ENCODE measurements at regions not wholly inside any gene's neighbourhood (a gene's known extent, or its start where the extent isn't known, plus 50 kb on each side); places are given as distances from the start of the nearest gene placed in this dataset.
"Not testable (repeated sequence)": the region's sequence is repeated elsewhere in the genome, so short reads cannot be mapped to it uniquely, and the experiment has no call there.

- H3K36me3 ChIP-seq (ENCODE audit: low read depth); DNase-seq; intact Hi-C loops (cut with micrococcal nuclease; ENCODE audit: unreplicated experiment); H3K4me3 ChIP-seq; H3K4me2 ChIP-seq; H3K4me1 ChIP-seq (replicated peaks; ENCODE audit: insufficient read depth); POLR2A ChIA-PET (ENCODE audit: unreplicated experiment); H3K9me3 ChIP-seq (ENCODE audit: insufficient read depth, low read depth); H4K20me1 ChIP-seq (ENCODE audit: insufficient read depth); CTCF ChIA-PET; H3K79me2 ChIP-seq (ENCODE audit: low read depth); H3K9me2 ChIP-seq (ENCODE audit: insufficient read depth); H3F3A ChIP-seq (ENCODE audit: insufficient read depth, low read depth); H2AFZ ChIP-seq; H3K27me3 ChIP-seq (ENCODE audit: insufficient read depth, low read depth); BruUV-seq (replicated peaks); H3K27ac ChIP-seq: not testable (repeated sequence)
Measured at GRCh38 chr9:64499541-64499940, 785.5 kb downstream of the FOXD4L5 start.

GRCh38 chr9:64498409-64498808, 786.6 kb downstream of the FOXD4L5 start:
- H3K36me3 ChIP-seq (ENCODE audit: low read depth); H2AFZ ChIP-seq; H3K27ac ChIP-seq; POLR2A ChIA-PET (ENCODE audit: unreplicated experiment); H3K9me2 ChIP-seq (ENCODE audit: insufficient read depth); CTCF ChIA-PET; DNase-seq; intact Hi-C loops (cut with micrococcal nuclease; ENCODE audit: unreplicated experiment); H3K4me3 ChIP-seq; H3K27me3 ChIP-seq (ENCODE audit: insufficient read depth, low read depth); H3K4me1 ChIP-seq (replicated peaks; ENCODE audit: insufficient read depth); BruUV-seq (replicated peaks); H3K9me3 ChIP-seq (ENCODE audit: insufficient read depth, low read depth); H3K4me2 ChIP-seq; H4K20me1 ChIP-seq (ENCODE audit: insufficient read depth); H3F3A ChIP-seq (ENCODE audit: insufficient read depth, low read depth); H3K79me2 ChIP-seq (ENCODE audit: low read depth): not testable (repeated sequence)

DNA sequence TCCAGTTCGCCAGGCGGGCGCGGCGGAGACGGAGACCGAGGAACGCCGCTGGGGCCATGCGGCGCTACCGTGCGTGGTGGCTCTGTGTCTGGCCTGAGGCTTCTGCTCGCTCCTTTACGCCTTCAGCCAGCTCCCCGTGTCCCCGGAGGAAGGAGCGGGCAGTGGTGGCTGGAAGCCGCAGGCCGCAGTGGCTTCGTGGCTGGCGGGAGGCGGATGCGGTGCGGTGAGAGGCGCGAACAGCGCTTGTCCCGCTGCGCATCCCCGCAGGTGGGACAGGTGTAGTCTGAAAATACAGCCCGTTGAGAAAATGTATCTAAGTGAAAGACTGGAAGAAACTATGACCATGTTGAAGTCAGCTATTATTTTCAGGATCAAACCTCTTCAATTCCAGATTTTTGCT, 796.5 kb downstream of the FOXD4L5 start:
- H3K36me3 ChIP-seq (ENCODE audit: low read depth); intact Hi-C loops (cut with micrococcal nuclease; ENCODE audit: unreplicated experiment); H3K4me2 ChIP-seq; H2AFZ ChIP-seq; H3K27me3 ChIP-seq (ENCODE audit: insufficient read depth, low read depth); H3F3A ChIP-seq (ENCODE audit: insufficient read depth, low read depth); H3K9me2 ChIP-seq (ENCODE audit: insufficient read depth); H3K4me1 ChIP-seq (replicated peaks; ENCODE audit: insufficient read depth); POLR2A ChIA-PET (ENCODE audit: unreplicated experiment); CTCF ChIA-PET; H3K27ac ChIP-seq; H4K20me1 ChIP-seq (ENCODE audit: insufficient read depth); DNase-seq; H3K79me2 ChIP-seq (ENCODE audit: low read depth); BruUV-seq (replicated peaks); H3K9me3 ChIP-seq (ENCODE audit: insufficient read depth, low read depth); H3K4me3 ChIP-seq: not testable (repeated sequence)

DNA sequence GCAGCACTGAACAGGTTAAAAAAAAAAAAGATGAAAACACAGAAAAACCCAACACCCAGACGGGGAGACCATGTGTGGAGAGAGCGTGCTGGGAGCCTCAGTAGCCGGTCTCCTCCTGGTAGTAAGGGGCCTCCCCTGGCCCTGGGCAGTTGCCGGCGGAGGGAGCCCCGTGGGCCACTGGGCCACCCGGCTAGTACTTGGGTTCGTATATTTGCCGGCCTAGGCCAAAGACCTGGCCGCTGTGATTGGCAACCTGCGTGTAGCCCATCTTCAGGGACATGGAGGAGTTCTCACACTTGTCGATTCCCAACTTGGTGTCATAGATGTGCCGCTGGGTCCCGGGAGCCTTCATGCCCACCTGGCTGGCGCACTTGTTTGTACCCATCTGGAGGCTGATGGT, 798.9 kb downstream of the FOXD4L5 start:
- H3F3A ChIP-seq (ENCODE audit: insufficient read depth, low read depth); DNase-seq; H3K9me2 ChIP-seq (ENCODE audit: insufficient read depth); H3K27ac ChIP-seq; H3K79me2 ChIP-seq (ENCODE audit: low read depth); H4K20me1 ChIP-seq (ENCODE audit: insufficient read depth); H3K4me1 ChIP-seq (replicated peaks; ENCODE audit: insufficient read depth); H3K9me3 ChIP-seq (ENCODE audit: insufficient read depth, low read depth); H3K36me3 ChIP-seq (ENCODE audit: low read depth); H3K4me3 ChIP-seq; H3K4me2 ChIP-seq; intact Hi-C loops (cut with micrococcal nuclease; ENCODE audit: unreplicated experiment); POLR2A ChIA-PET (ENCODE audit: unreplicated experiment); H2AFZ ChIP-seq; H3K27me3 ChIP-seq (ENCODE audit: insufficient read depth, low read depth); BruUV-seq (replicated peaks); CTCF ChIA-PET: not testable (repeated sequence)

- H3K9me3 ChIP-seq (ENCODE audit: insufficient read depth, low read depth); H3K27ac ChIP-seq; H3K9me2 ChIP-seq (ENCODE audit: insufficient read depth); H3K27me3 ChIP-seq (ENCODE audit: insufficient read depth, low read depth); H3K79me2 ChIP-seq (ENCODE audit: low read depth); H3F3A ChIP-seq (ENCODE audit: insufficient read depth, low read depth); POLR2A ChIA-PET (ENCODE audit: unreplicated experiment); H3K4me1 ChIP-seq (replicated peaks; ENCODE audit: insufficient read depth); H4K20me1 ChIP-seq (ENCODE audit: insufficient read depth); H3K36me3 ChIP-seq (ENCODE audit: low read depth); DNase-seq; CTCF ChIA-PET; BruUV-seq (replicated peaks); intact Hi-C loops (cut with micrococcal nuclease; ENCODE audit: unreplicated experiment); H3K4me2 ChIP-seq; H3K4me3 ChIP-seq; H2AFZ ChIP-seq: not testable (repeated sequence)
Measured at GRCh38 chr9:64479095-64479494, 805.9 kb downstream of the FOXD4L5 start.

DNA sequence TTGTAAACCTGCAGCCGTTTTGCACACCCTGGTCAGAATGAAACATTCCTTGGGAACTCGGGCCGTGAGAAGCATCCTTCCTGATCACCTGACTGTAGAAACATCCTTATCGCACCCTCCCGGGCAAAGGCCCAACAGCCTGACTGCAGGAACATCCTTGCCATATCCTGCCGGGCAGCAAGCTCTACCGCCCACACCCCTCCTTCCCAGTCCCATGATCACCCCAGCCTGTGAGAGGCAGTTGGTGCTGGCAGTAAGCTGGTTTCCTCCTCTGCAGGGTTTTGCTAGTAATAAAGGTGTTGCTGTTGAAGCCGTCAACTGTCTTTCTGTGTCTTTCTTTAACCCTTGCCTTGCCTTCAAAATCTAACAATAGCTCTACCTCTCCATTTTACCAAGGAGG, 816.1 kb downstream of the FOXD4L5 start:
- H3K27me3 ChIP-seq (ENCODE audit: insufficient read depth, low read depth); H3F3A ChIP-seq (ENCODE audit: insufficient read depth, low read depth); H3K27ac ChIP-seq; H4K20me1 ChIP-seq (ENCODE audit: insufficient read depth); H3K4me2 ChIP-seq; H3K4me3 ChIP-seq; H3K9me2 ChIP-seq (ENCODE audit: insufficient read depth); H3K36me3 ChIP-seq (ENCODE audit: low read depth); H3K79me2 ChIP-seq (ENCODE audit: low read depth); intact Hi-C loops (cut with micrococcal nuclease; ENCODE audit: unreplicated experiment); POLR2A ChIA-PET (ENCODE audit: unreplicated experiment); CTCF ChIA-PET; H3K9me3 ChIP-seq (ENCODE audit: insufficient read depth, low read depth); BruUV-seq (replicated peaks); DNase-seq; H3K4me1 ChIP-seq (replicated peaks; ENCODE audit: insufficient read depth); H2AFZ ChIP-seq: not testable (repeated sequence)

- H2AFZ ChIP-seq; H4K20me1 ChIP-seq (ENCODE audit: insufficient read depth); H3K9me2 ChIP-seq (ENCODE audit: insufficient read depth); H3K4me3 ChIP-seq; BruUV-seq (replicated peaks); H3K27me3 ChIP-seq (ENCODE audit: insufficient read depth, low read depth); H3K4me2 ChIP-seq; H3K36me3 ChIP-seq (ENCODE audit: low read depth); DNase-seq; H3K79me2 ChIP-seq (ENCODE audit: low read depth); H3F3A ChIP-seq (ENCODE audit: insufficient read depth, low read depth); H3K9me3 ChIP-seq (ENCODE audit: insufficient read depth, low read depth); intact Hi-C loops (cut with micrococcal nuclease; ENCODE audit: unreplicated experiment); H3K4me1 ChIP-seq (replicated peaks; ENCODE audit: insufficient read depth); CTCF ChIA-PET; H3K27ac ChIP-seq; POLR2A ChIA-PET (ENCODE audit: unreplicated experiment): not testable (repeated sequence)
Measured at GRCh38 chr9:64466052-64466599, 818.9 kb downstream of the FOXD4L5 start.

- H3K4me1 ChIP-seq (replicated peaks; ENCODE audit: insufficient read depth); intact Hi-C loops (cut with micrococcal nuclease; ENCODE audit: unreplicated experiment); H3K79me2 ChIP-seq (ENCODE audit: low read depth); H3K27me3 ChIP-seq (ENCODE audit: insufficient read depth, low read depth); H3K36me3 ChIP-seq (ENCODE audit: low read depth); H3K9me3 ChIP-seq (ENCODE audit: insufficient read depth, low read depth); H3K4me2 ChIP-seq; H3K4me3 ChIP-seq; DNase-seq; H4K20me1 ChIP-seq (ENCODE audit: insufficient read depth); H2AFZ ChIP-seq; H3K9me2 ChIP-seq (ENCODE audit: insufficient read depth); H3F3A ChIP-seq (ENCODE audit: insufficient read depth, low read depth); H3K27ac ChIP-seq; CTCF ChIA-PET; POLR2A ChIA-PET (ENCODE audit: unreplicated experiment); BruUV-seq (replicated peaks): not testable (repeated sequence)
Measured at GRCh38 chr9:64461885-64462284, 823.1 kb downstream of the FOXD4L5 start.

Data from PC-9 (cell line).